AG10803 (cell line): ENCODE measurements at regions not wholly inside any gene's neighbourhood (a gene's known extent, or its start where the extent isn't known, plus 50 kb on each side); places are given as distances from the start of the nearest gene placed in this dataset.

Experiments
- DNase-seq: peaks from one replicate; pipeline ENCODE4 v3.0.0; 2010; ENCODE audit warnings: low read depth
- H3K4me3 ChIP-seq: 2 replicates; pipeline ENCODE4 v1.5.1; 2011; ENCODE audit warnings: mild to moderate bottlenecking, low read length, control low read depth
- TF ChIP-seq, protein P1 (sequence below): conservative IDR thresholded peaks from 2 replicates; pipeline ENCODE4 v1.5.1; 2011; ENCODE audit warnings: mild to moderate bottlenecking, low read length, control low read depth, inconsistent platforms

- no peak overlapping the region for H3K4me3 ChIP-seq
- no peak for DNase-seq
- TF ChIP-seq, protein P1, sequence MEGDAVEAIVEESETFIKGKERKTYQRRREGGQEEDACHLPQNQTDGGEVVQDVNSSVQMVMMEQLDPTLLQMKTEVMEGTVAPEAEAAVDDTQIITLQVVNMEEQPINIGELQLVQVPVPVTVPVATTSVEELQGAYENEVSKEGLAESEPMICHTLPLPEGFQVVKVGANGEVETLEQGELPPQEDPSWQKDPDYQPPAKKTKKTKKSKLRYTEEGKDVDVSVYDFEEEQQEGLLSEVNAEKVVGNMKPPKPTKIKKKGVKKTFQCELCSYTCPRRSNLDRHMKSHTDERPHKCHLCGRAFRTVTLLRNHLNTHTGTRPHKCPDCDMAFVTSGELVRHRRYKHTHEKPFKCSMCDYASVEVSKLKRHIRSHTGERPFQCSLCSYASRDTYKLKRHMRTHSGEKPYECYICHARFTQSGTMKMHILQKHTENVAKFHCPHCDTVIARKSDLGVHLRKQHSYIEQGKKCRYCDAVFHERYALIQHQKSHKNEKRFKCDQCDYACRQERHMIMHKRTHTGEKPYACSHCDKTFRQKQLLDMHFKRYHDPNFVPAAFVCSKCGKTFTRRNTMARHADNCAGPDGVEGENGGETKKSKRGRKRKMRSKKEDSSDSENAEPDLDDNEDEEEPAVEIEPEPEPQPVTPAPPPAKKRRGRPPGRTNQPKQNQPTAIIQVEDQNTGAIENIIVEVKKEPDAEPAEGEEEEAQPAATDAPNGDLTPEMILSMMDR: no peak
These were observed 959.2 kb downstream of the FAM133A start for GRCh38 chrX:94633237-94633636.

- no peak overlapping the region for H3K4me3 ChIP-seq
- no peak for DNase-seq
- TF ChIP-seq, protein P1: no peak
These were observed 961.0 kb downstream of the FAM133A start for GRCh38 chrX:94635003-94635402.

GRCh38 chrX:94645726-94646125 lies 971.7 kb downstream of the FAM133A start:
- no peak overlapping the region for H3K4me3 ChIP-seq
- no peak for DNase-seq
- TF ChIP-seq, protein P1: no peak

GRCh38 chrX:94655180-94655579 lies 981.2 kb downstream of the FAM133A start:
- H3K4me3 ChIP-seq: no peak overlapping the region
- TF ChIP-seq, protein P1: no peak
- DNase-seq: no peak

DNA sequence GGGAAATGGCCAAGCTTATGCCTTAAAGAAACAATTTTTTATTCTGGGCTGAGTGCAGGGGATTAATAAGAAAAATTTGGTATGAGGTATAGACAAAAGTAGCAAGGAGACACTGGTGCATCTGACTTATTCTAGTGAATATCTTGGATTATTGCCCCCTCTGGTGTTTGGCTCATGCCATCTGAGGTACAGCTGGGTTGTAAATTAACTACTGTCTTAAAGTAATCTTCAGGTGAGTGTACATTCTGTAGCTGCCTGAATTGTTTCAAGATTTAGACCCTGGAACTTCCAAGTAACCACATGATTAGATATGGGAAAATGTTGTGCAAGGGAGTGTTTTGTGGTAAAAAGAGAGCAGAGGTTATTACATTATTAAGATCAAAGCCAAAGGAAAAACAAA lies 988.7 kb downstream of the FAM133A start:
- TF ChIP-seq, protein P1: no peak
- no peak overlapping the region for H3K4me3 ChIP-seq
- DNase-seq: no peak

GRCh38 chrX:94676285-94676684 lies 1002.3 kb downstream of the FAM133A start:
- H3K4me3 ChIP-seq: no peak overlapping the region
- DNase-seq: no peak
- TF ChIP-seq, protein P1: no peak

GRCh38 chrX:94686071-94686470 lies 1012.1 kb downstream of the FAM133A start:
- no peak overlapping the region for H3K4me3 ChIP-seq
- DNase-seq: no peak
- TF ChIP-seq, protein P1: no peak
